ENCODE measurements at regions not wholly inside any gene's neighbourhood (a gene's known extent, or its start where the extent isn't known, plus 50 kb on each side); places are given as distances from the start of the nearest gene placed in this dataset.

GRCh38 chr14:29126865-29127264 lies 360.3 kb downstream of the FOXG1 start:
- Histone ChIP-seq H3K4me1 (no peaks in the 10 kb centered on the region), H3K36me3 (no peaks in the 10 kb centered on the region), H3K9me3 (peaks cover 0 to 4% of the 10 kb centered on the region in 2 donors), H3K27me3 (no peaks in the 10 kb centered on the region), H3K4me3 (no peak overlapping the region), H3K27ac (no peak overlapping the region)
- intact Hi-C loops (cut with DNase I), result no loop called here
- no peak for ATAC-seq
- no peak for DNase-seq
- no peak for TF ChIP-seq CTCF (IDR thresholded peaks at IDR 0.05)

GRCh38 chr14:29140016-29140415 lies 373.4 kb downstream of the FOXG1 start:
- no peaks in the 10 kb centered on the region for H3K4me1 ChIP-seq
- no peak overlapping the region for H3K27ac ChIP-seq
- intact Hi-C loops (cut with DNase I), result no loop called here
- no peak for TF ChIP-seq CTCF (IDR thresholded peaks at IDR 0.05)
- ATAC-seq (no peak), DNase-seq (no peak)
- no peaks in the 10 kb centered on the region for H3K9me3 ChIP-seq
- no peaks in the 10 kb centered on the region for H3K36me3 ChIP-seq
- no peaks in the 10 kb centered on the region for H3K27me3 ChIP-seq
- no peak overlapping the region for H3K4me3 ChIP-seq

GRCh38 chr14:29144621-29145020 lies 378.0 kb downstream of the FOXG1 start:
- ATAC-seq, result no peak

GRCh38 chr14:29148221-29148620 lies 381.6 kb downstream of the FOXG1 start:
- H3K4me3 ChIP-seq, result no peak overlapping the region
- H3K4me1 ChIP-seq, result no peaks in the 10 kb centered on the region
- no peaks in the 10 kb centered on the region for H3K9me3 ChIP-seq
- intact Hi-C loops (cut with DNase I), result no loop called here
- no peak overlapping the region for H3K27ac ChIP-seq
- DNase-seq (no peak), ATAC-seq (no peak)
- no peak for TF ChIP-seq CTCF (IDR thresholded peaks at IDR 0.05)
- no peaks in the 10 kb centered on the region for H3K36me3 ChIP-seq
- no peaks in the 10 kb centered on the region for H3K27me3 ChIP-seq

More at GRCh38 chr14:29144621-29145020, 378.0 kb downstream of the FOXG1 start:
- Histone ChIP-seq H3K27me3 (no peaks in the 10 kb centered on the region), H3K36me3 (no peaks in the 10 kb centered on the region), H3K4me3 (no peak overlapping the region), H3K4me1 (no peaks in the 10 kb centered on the region), H3K9me3 (no peaks in the 10 kb centered on the region), H3K27ac (no peak overlapping the region)
- TF ChIP-seq CTCF (IDR thresholded peaks at IDR 0.05), result no peak
- no peak for DNase-seq
- intact Hi-C loops (cut with DNase I), result no loop called here

- no peaks in the 10 kb centered on the region for H3K9me3 ChIP-seq
- DNase-seq, result no peak
- intact Hi-C loops (cut with DNase I), result no loop called here
- no peak overlapping the region for H3K4me3 ChIP-seq
- TF ChIP-seq CTCF (IDR thresholded peaks at IDR 0.05), result no peak
- no peaks in the 10 kb centered on the region for H3K27me3 ChIP-seq
- H3K36me3 ChIP-seq, result no peaks in the 10 kb centered on the region
- no peak for ATAC-seq
- no peaks in the 10 kb centered on the region for H3K4me1 ChIP-seq
- H3K27ac ChIP-seq, result no peak overlapping the region
These were observed 383.2 kb downstream of the FOXG1 start for GRCh38 chr14:29149798-29150197.

All from left lung (tissue), 4 donors.